ENCODE measurements at regions not wholly inside any gene's neighbourhood (a gene's known extent, or its start where the extent isn't known, plus 50 kb on each side); places are given as distances from the start of the nearest gene placed in this dataset.

- DNase-seq, result no peak
Observed at GRCh38 chr1:13878021-13878420, 178.0 kb downstream of the PRDM2 start.

GRCh38 chr1:13878451-13878850 is 178.5 kb downstream of the PRDM2 start:
- no peak for DNase-seq

GRCh38 chr1:13881385-13882088 is 181.5 kb downstream of the PRDM2 start:
- no peak for DNase-seq

- no peak for DNase-seq
Observed at GRCh38 chr1:13888351-13888986, 188.5 kb downstream of the PRDM2 start.

GRCh38 chr1:13889495-13889894 is 189.5 kb downstream of the PRDM2 start:
- DNase-seq, result no peak

DNA sequence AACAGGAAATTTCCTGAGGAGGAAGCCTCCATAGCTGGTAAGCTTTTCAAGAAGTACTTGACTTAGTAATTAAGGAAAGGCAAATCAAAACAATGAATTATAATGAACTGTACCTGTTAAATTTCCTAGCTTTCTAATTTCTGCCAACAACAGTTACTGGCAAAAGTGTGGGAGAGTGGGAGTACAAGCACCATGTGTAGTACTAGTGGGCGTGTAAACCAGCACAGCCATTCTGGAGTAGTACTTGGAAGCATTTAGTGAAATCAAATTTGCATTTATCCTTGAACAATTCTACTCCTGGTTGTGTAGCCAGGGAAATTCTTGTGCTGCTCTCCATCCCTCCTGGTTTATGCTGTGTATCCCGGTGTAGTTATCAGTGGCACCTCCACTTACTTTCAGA is 190.8 kb downstream of the PRDM2 start:
- DNase-seq, result no peak

GRCh38 chr1:13892198-13892597 is 192.2 kb downstream of the PRDM2 start:
- DNase-seq, result no peak

DNA sequence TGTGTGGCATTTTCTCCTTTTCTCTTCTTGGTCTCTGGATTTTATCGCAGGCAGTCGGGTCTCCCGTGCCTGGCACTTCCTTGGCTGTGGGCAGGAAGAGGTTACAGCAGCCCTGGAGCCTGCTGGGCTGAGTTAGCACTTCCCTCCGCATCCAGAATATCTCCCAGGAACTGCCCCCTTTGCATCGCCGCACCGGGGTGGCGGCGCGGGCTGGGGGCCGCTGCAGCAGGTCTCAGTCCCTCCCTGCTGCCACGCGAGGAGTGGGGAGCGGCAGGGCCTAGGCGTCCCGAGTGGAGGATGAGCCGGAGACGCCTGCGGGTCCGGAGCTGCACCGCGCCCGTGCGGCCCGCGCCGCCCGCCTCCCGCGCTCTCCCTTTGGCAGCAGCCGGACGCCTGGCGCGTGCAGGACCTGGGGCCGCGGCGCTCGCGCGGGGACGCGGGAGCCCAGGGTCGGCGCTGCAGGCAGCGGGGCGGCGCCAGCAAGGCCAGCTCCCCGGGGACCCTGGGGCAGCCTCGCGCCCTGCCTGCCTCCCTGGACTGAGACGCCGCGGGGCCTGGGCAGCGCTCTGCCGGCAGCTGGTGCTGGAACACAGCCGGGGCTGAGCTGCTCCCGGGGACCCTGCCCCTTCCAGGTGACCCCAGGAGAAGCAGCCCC is 192.8 kb downstream of the PRDM2 start:
- DNase-seq, result no peak

DNA sequence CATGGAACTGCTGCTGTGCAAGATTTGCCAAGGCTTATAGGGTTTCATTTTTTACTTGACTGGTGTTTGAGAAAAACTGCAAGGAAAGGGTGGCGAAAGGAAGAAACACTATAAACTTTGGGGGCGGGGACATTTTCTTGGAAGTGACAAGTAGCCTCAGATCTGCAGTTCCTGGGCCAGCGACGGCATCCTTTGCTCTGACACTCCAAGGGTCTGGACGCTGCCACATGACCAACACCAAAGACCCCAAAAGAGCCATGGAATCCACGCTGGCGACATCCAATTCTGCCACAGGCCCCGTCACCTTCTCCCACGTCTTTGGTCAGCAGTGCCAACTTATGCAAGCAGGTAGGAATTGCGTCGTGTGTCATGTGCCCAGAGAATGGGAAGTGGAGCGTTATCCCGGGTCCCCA is 193.4 kb downstream of the PRDM2 start:
- no peak for DNase-seq

DNA sequence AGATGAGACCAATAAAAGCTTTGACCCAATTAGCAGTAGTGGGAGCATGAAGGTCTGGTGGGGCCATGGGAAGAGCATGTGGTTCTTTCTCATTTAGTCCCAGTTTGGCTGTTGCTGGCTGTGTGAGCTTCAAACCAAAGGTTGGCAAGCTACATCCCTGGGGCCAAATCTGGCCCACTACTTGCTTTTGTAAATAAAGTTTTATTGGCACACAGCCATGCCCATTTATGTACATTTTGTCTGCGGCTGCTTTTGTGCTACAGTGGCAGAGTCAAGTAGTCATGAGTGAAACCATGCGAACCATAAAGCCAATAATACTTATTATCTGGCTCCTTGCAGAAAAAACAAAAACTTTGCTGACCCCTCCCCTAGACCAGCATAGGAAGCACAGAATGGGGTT is 196.9 kb downstream of the PRDM2 start:
- DNase-seq, result no peak

- DNase-seq, result no peak
Observed at GRCh38 chr1:13898406-13898805, 198.4 kb downstream of the PRDM2 start.

DNA sequence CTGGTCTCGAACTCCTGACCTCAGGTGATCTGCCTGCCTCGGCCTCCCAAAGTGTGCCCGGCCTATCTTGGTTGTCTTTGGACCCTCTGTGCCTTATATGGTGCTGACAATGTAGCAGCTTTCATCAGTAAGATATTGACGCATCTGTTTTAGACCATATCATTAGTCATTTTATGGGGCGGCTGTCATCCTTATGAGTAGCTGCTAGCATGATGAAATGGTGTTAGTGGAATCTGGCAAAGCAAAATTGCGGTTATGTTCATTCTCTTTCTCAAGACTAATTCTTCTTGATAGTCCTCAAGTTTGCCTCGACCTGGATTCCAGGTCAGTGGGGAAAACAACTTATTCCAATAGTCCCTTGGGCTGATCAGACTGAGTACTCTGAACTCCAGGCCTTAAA is 199.9 kb downstream of the PRDM2 start:
- DNase-seq, result no peak

GRCh38 chr1:13900583-13900982 is 200.6 kb downstream of the PRDM2 start:
- no peak for DNase-seq

GRCh38 chr1:13901039-13901438 is 201.1 kb downstream of the PRDM2 start:
- DNase-seq, result no peak

DNA sequence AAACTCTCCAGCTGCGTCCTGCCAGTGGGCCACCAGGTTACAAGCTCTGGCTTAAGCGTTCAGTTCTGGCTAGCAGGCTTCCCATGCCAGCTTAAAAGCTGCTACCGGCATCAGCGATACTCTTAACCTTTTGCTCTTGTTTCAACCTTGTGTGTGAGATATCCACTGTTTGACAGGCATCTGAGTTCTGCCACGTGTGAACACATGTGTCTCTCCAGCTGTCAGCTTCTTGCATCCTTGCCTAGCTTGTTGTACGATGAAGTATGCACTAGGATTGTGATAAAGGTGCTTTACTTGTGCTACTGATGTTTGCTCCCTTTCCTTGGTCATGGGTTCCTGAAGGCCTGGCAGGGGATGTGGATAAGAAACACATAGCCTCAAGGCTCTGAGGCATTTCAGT is 201.6 kb downstream of the PRDM2 start:
- DNase-seq, result no peak

DNA sequence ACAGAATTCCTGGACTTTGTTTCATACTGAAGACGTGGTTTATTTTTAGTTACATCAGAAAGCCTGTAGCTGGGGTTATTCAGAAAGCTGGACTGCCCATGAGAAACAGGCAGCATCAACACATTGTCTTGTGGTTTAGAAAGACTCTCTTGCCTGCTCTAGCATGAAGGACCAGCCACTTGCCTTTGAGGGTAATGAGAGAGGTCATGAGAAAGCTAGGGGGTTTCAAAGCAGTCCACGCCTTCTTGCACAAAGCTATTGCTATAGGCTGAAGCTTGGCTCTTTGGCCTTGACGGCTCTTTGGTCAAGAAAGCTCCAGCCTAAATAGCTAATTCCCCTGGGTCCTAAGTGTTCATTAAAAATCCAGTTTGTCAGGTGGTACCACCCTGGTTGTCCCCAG is 208.1 kb downstream of the PRDM2 start:
- DNase-seq, result no peak

GRCh38 chr1:13911697-13912619 is 212.0 kb downstream of the PRDM2 start:
- DNase-seq, result no peak

DNA sequence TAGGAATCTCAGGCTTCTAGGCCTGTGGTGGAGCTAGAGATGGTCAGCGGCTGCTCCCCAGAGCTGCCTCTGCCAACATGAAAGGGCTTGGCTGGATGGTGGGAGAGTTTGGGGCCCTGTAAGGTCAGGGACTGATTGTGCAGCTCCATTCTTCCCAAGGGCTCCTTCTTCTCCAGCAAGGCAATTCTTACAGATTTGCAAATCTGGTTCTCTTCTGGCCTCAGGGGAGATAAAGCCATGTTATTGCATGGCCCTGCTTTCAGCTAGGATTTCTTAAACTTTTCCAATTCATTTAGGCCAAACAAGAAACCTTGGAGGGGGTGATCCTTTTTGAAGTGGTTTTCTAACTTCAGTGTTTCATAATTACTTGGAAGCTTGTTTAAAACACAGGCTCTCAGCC is 213.4 kb downstream of the PRDM2 start:
- no peak for DNase-seq

GRCh38 chr1:13916530-13916929 is 216.5 kb downstream of the PRDM2 start:
- DNase-seq, result no peak

DNA sequence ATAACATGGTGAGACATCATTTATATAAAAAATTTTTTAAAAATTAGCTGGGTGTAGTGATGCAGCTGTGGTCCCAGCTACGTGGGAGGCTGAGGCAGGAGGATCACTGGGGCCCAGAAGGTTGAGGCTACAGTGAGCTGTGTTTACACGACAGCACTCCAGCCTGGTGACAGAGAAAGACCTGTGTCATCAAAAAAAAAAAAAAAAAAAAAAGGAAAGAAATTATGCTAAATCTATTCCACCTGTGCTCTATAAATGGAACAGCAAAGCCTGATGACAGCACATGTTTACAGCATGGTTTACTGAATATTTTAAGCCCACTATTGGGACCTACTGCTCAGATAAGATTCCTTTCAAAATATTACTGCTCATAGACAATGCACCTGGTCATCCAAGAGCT is 217.6 kb downstream of the PRDM2 start:
- DNase-seq, result no peak

DNA sequence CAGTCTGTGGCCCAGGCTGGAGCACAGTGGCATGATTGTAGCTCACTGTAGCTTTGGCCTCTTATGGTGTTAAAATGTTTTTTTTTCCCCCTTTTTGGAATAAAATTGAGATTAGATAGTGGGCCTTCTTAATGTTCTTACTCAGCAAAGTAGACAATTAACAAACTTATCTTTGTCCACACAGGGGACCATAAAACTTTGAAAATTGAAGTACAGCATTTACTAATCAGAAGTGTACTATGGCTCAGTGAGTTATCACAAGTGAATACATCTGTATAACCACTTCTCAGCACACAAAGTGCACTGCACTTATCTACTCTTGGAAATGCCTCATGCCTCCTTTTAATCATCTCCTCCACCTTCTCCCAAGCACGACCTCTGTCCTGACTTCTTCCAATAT is 218.9 kb downstream of the PRDM2 start:
- no peak for DNase-seq

DNA sequence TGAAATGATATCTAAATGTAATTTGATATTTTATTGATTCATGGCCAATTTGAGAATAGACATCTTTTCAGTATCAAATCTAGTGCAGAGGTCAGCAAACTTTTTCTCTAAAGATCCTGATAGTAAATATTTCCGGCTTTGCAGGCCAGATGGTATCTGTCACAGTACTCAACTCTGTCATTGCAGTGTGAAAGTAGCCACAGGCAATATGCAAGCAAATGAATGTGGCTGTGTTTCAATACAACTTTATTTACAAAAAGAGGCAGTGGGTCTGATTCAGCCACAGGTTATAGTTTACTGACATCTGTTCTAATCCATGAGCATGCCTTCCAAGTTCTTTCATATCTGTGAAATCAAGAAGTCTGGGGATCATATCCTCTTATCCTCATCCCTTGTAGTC is 221.2 kb downstream of the PRDM2 start:
- no peak for DNase-seq

DNA sequence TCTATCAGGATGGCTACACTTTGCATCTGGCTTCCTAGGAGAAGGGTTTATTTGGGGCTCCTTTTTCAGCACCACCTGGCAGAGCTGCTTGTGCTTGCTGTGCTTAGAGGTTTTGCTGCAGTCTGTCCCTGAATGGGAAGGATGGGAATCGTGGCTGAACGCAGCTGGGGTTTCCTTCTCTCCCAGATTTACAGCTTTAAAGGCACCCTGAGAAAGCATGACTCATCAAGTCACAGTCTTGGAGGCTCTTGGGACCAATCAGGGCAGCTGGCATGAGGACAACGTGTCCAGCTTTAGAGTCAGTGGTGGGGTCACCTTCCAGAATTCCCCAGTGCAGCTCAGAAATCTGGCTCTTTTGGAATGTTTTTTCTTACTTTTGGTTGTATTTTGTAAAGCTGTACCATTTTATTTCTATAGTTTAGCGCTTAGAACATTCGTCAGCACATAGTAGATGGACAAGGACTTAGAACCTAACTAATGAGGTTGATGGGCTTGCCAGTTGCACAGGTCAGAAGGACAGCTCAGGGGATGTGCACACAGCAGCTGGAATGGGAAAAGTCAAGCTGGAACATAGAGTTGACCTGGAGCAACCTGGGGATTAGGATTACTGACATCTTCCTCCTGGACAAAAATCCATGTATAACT is 222.6 kb downstream of the PRDM2 start:
- DNase-seq, result no peak

Measured in activated CD4-positive, alpha-beta T cell treated with anti-CD3 and anti-CD28 coated beads for 4 hours (primary cell).